ENCODE measurements at regions not wholly inside any gene's neighbourhood (a gene's known extent, or its start where the extent isn't known, plus 50 kb on each side); places are given as distances from the start of the nearest gene placed in this dataset.
"Not testable (repeated sequence)": the region's sequence is repeated elsewhere in the genome, so short reads cannot be mapped to it uniquely, and the experiment has no call there.

DNA sequence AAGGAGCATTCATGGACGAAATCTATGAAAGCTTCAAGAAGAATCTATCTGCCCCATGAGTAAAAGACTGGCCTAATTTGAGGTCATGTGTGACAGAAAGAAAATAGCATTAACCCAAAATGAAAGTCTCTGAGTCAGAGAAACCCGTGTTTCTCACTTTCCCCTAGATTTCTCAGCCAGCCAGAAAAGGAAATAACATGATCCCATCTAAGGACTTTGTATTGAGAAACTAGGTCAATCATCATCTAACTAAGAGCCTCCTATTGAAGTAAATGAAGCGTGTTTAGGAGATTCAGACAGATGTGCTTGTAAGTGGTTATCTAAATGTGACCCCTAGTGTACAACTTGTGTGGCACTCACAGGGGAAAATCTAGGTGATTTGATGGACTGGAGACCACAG, 77.3 kb upstream of the ZNF366 start:
- no peak for DNase-seq

DNA sequence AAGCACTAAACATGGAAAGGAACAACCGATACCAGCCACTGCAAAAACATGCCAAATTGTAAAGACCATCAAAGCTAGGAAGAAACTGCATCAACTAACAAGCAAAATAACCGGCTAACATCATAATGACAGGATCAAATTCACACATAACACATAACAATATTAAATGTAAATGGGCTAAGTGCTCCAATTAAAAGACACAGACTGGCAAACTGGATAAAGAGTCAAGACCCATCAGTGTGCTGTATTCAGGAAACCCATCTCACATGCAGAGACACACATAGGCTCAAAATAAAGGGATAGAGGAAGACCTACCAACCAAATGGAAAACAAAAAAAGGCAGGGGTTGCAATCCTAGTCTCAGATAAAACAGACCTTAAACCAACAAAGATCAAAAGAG, 72.1 kb upstream of the ZNF366 start:
- DNase-seq: not testable (repeated sequence)

GRCh38 chr5:72572236-72572765, 65.1 kb upstream of the ZNF366 start:
- no peak for DNase-seq

GRCh38 chr5:72569408-72569944, 62.3 kb upstream of the ZNF366 start:
- no peak for DNase-seq

DNA sequence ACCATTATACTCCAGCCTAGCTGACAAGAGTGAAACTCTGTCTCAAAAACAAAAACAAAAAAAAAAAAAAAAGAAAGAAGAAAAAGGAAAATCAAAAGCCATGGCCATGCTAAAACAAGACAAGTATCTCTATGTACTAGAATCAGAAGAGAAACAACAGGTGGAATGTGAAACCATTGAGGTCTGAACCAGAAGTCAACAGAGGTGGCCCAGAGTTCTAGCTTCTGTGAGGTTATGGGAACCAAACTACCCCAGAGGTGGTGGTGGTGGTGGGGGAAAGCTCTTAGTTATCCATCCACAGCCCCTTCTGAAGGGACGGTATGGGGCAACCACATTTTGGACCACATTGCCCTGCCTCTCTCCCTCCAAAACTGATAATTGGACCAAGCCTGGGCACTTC, 59.5 kb upstream of the ZNF366 start:
- no peak for DNase-seq

DNA sequence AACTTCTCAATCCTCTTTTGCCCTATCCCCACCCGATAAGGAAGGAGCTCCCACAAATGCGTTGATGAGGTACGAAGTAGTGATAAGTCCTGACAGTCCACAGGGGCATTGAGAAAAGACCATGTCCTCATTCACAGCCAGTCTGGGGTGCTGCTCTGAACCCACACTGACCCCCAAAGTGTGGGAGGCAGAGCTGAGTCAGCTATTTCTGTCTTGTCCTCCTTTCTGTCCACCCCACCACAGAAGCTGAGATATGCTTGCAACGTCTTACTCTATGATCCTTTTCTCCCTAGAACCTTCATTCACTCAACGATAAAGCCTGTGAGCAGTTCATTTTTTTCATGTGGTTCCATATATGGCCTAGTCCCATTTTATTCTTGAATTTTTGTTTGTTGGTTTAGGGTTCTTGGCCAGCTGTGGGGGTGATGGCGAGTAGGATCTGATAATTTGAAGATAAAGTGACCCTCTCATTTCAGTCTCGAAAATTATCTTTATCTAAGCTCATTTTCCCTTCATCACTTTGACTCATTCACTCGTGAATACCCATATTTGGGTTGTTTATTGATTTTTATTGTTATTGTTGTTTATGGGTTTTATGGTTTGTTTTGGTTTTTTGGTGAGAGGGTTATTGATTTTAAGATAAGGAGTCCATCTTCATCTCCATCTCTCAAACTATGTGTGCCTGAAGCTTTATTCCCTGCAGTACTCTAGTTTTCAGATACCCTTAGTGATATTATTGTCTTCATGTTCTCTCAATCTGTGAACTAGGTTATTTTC, 58.5 kb upstream of the ZNF366 start:
- DNase-seq: no peak

GRCh38 chr5:72562717-72563116, 55.5 kb upstream of the ZNF366 start:
- DNase-seq: no peak

- DNase-seq: no peak
These were observed 54.1 kb upstream of the ZNF366 start for GRCh38 chr5:72561148-72561972.

DNA sequence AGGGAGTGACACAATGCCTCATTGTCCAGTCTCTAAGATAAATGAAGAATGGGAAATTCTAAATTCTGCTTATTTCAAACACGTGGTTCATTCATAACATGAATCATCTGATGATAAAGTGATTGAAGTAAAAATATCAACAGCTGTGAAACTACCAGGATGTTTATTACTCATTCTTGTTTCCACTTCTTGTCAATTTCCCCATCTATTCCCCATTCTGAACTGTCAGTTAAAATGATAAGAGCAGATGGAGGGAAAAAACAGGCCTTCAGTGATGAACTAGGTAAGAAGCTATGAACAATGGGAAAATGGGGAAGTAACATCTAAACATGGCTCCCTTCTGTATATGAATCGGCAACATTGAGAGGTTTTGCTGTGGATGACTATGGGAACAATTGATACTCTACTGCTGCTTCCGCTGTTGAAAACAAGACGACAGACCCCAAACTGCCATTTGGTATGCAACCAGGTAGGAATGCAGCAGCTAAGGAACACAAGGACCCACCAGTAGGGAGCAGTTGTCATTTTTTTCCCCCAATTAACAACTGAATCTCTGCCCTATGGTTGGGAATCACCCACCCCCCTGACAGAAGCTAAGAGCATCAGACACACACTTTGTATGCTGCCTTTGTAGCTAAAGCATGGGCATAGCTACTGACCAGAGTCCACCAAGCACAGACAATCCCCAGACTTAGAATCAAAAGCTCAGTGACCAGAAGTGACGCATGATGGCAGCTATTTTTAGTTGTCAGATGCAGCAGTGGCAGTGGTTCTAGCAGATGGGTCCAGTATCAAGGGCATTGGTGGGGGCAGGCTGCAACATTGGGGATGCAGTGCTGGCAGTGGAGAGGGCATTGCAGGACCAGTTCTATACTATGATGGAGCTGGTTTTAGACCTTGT, 52.9 kb upstream of the ZNF366 start:
- DNase-seq: no peak

GRCh38 chr5:72558383-72558782, 51.2 kb upstream of the ZNF366 start:
- no peak for DNase-seq

DNA sequence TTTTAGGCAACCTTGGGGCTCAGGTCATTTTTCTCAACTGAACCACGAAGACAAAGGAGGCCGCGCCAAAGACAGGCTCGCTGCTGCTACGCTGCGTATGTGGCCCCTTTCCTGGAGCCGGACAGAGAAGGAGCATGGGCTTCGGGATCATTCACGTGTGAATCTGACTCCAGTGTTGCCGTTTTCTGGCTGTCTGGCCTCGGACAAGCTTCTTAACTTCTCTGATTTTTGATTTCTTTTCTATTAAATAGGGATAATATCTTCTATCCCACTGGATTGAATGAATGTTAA, 50.8 kb upstream of the ZNF366 start:
- DNase-seq: no peak

- DNase-seq: no peak
These were observed 50.2 kb upstream of the ZNF366 start for GRCh38 chr5:72557167-72558045.

All from islet precursor cell (in vitro differentiated cells).